SIG-M5 (cell line): ENCODE measurements at regions not wholly inside any gene's neighbourhood (a gene's known extent, or its start where the extent isn't known, plus 50 kb on each side); places are given as distances from the start of the nearest gene placed in this dataset.
"Not testable (repeated sequence)": the region's sequence is repeated elsewhere in the genome, so short reads cannot be mapped to it uniquely, and the experiment has no call there.

Experiments used
- DNase-seq: peaks from one replicate; lab custom pipeline; 2025; lab: John Stamatoyannopoulos, UW

GRCh38 chr13:89977203-89977602 lies 1370.3 kb upstream of the MIR17HG start:
- no peak for DNase-seq

GRCh38 chr13:89980896-89981295 lies 1366.6 kb upstream of the MIR17HG start:
- DNase-seq: no peak

GRCh38 chr13:89982407-89983095 lies 1364.9 kb upstream of the MIR17HG start:
- peak; percentile 46 for DNase-seq

- no peak for DNase-seq
Measured at GRCh38 chr13:89988206-89988605, 1359.3 kb upstream of the MIR17HG start.

GRCh38 chr13:90003566-90003965 lies 1343.9 kb upstream of the MIR17HG start:
- DNase-seq: no peak

GRCh38 chr13:90008707-90009149 lies 1338.8 kb upstream of the MIR17HG start:
- no peak for DNase-seq

- no peak for DNase-seq
Measured at GRCh38 chr13:90014038-90014437, 1333.4 kb upstream of the MIR17HG start.

- no peak for DNase-seq
Measured at GRCh38 chr13:90015565-90016507, 1331.7 kb upstream of the MIR17HG start.

GRCh38 chr13:90016688-90017087 lies 1330.8 kb upstream of the MIR17HG start:
- DNase-seq: no peak

GRCh38 chr13:90020536-90021070 lies 1326.9 kb upstream of the MIR17HG start:
- DNase-seq: no peak

- DNase-seq: no peak
Measured at GRCh38 chr13:90027409-90027808, 1320.1 kb upstream of the MIR17HG start.

GRCh38 chr13:90032313-90032712 lies 1315.2 kb upstream of the MIR17HG start:
- no peak for DNase-seq

- DNase-seq: no peak
Measured at GRCh38 chr13:90032841-90033493, 1314.5 kb upstream of the MIR17HG start.

GRCh38 chr13:90039516-90039915 lies 1308.0 kb upstream of the MIR17HG start:
- DNase-seq: no peak

GRCh38 chr13:90047600-90047999 lies 1299.9 kb upstream of the MIR17HG start:
- no peak for DNase-seq

GRCh38 chr13:90049989-90050671 lies 1297.4 kb upstream of the MIR17HG start:
- no peak for DNase-seq

GRCh38 chr13:90055121-90055520 lies 1292.4 kb upstream of the MIR17HG start:
- no peak for DNase-seq

- DNase-seq: no peak
Measured at GRCh38 chr13:90055760-90056159, 1291.7 kb upstream of the MIR17HG start.

- not testable (repeated sequence) for DNase-seq
Measured at GRCh38 chr13:90064226-90064625, 1283.3 kb upstream of the MIR17HG start.

GRCh38 chr13:90068658-90069057 lies 1278.8 kb upstream of the MIR17HG start:
- no peak for DNase-seq

GRCh38 chr13:90070362-90070761 lies 1277.1 kb upstream of the MIR17HG start:
- no peak for DNase-seq
